HepG2 (cell line): ENCODE measurements at regions not wholly inside any gene's neighbourhood (a gene's known extent, or its start where the extent isn't known, plus 50 kb on each side); places are given as distances from the start of the nearest gene placed in this dataset.

Source experiments
- ATAC-seq: fragments of 200-7000 bp; cut with Tn5 transposase; 3 replicates; pipeline ENCODE4 v1.9.1; 2020; ENCODE audit warnings: mild to moderate bottlenecking, moderate library complexity
- BruUV-seq: library from RNA; stranded (reverse); fragments of 400-500 nt; replicated peaks from 2 replicates; lab custom pipeline; 2021; lab: Mats Ljungman, UMichigan
- CTCF ChIA-PET: fragments of 300-600 bp; formaldehyde crosslinking; extraction: SDS; loops from one replicate; lab custom pipeline; 2021; ENCODE audit warnings: low total read pairs, inconsistent platforms, low intra/inter-chr PET ratio; lab: Yijun Ruan, JAX
- POLR2A ChIA-PET: fragments of 350-600 bp; sonication (Branson Sonifier 250); formaldehyde crosslinking; loops from one replicate; lab custom pipeline; 2020; ENCODE audit warnings: antibody characterized with exemption, inconsistent platforms; lab: Yijun Ruan, JAX
- DNase-seq: peaks from one replicate; pipeline ENCODE4 v3.0.0-alpha.2; 2015; ENCODE audit warnings: low spot score
- FAIRE-seq: peaks from 3 replicates; lab custom pipeline; 2011; peaks lifted over from hg19 to GRCh38; lab: Jason Lieb, UNC
- H2AFZ ChIP-seq: one replicate; pipeline ENCODE4 v1.6.1; 2011; ENCODE audit warnings: low read length, inconsistent platforms
- H3K27ac ChIP-seq: fragments of 300-600 bp; 3 replicates; pipeline ENCODE4 v1.8.0; 2011; ENCODE audit warnings: mixed run types, mild to moderate bottlenecking, mixed read lengths, low read length, inconsistent platforms; ENCODE audit not compliant: insufficient read depth; ENCODE audit errors: extremely low read length
- H3K27me3 ChIP-seq, 2 experiments: fragments of 200-600 bp in 1 of 2; 2 replicates in 1 of 2; 3 replicates in 1 of 2; pipeline versions ENCODE4 v1.6.0 to v1.8.0; 2011; ENCODE audit warnings: low read length in 2 of 2, mild to moderate bottlenecking in 2 of 2, moderate library complexity in 2 of 2, inconsistent platforms in 1 of 2; ENCODE audit not compliant: insufficient read depth in 2 of 2, control insufficient read depth in 1 of 2
- H3K36me3 ChIP-seq, 2 experiments: fragments of 200-600 bp in 1 of 2; replicated peaks in 1 of 2; 2 replicates in 1 of 2; 3 replicates in 1 of 2; pipeline versions ENCODE4 v1.5.1 to v1.8.0; 2011; ENCODE audit warnings: low read length in 2 of 2, inconsistent platforms in 1 of 2; ENCODE audit not compliant: insufficient read depth in 2 of 2, control insufficient read depth in 1 of 2
- H3K4me1 ChIP-seq: 2 replicates; pipeline ENCODE4 v1.5.1; 2012; ENCODE audit warnings: low read length, inconsistent platforms; ENCODE audit not compliant: insufficient read depth
- H3K4me2 ChIP-seq: 2 replicates; pipeline ENCODE4 v1.6.0; 2011; ENCODE audit warnings: low read depth, low read length, inconsistent platforms
- H3K4me3 ChIP-seq, 3 experiments: fragments of 200-600 bp in 1 of 3; sonication (generic), shearing (Covaris generic) in 1 of 3; replicated peaks in 1 of 3; 2 replicates each; pipeline ENCODE4 v1.5.1; 2011 to 2016; ENCODE audit warnings: low read length in 3 of 3, inconsistent platforms in 2 of 3, low read depth in 2 of 3, mild to moderate bottlenecking in 2 of 3, control low read depth in 1 of 3, mixed read lengths in 1 of 3; ENCODE audit not compliant: insufficient read depth in 1 of 3
- H3K79me2 ChIP-seq: one replicate; pipeline ENCODE4 v1.6.1; 2011; ENCODE audit warnings: low read length, inconsistent platforms; ENCODE audit not compliant: insufficient read depth
- H3K9ac ChIP-seq: 2 replicates; pipeline ENCODE4 v1.6.0; 2011; ENCODE audit warnings: mild to moderate bottlenecking, low read depth, low read length, inconsistent platforms; ENCODE audit not compliant: insufficient read depth
- H3K9me3 ChIP-seq: 2 replicates; pipeline ENCODE4 v1.5.1; 2012; ENCODE audit warnings: mild to moderate bottlenecking, low read length
- H4K20me1 ChIP-seq: 2 replicates; pipeline ENCODE4 v1.6.0; 2011; ENCODE audit warnings: inconsistent platforms, mild to moderate bottlenecking, low read length, moderate library complexity; ENCODE audit not compliant: insufficient read depth
- AGO2 ChIP-seq: fragments of 200-400 bp; formaldehyde crosslinking; optimal IDR thresholded peaks from 2 replicates; pipeline ENCODE3; 2017; ENCODE audit warnings: mild to moderate bottlenecking, low read depth, low read length, moderate library complexity
- CHD2 ChIP-seq: IDR thresholded peaks from 2 replicates; pipeline ENCODE4 v1.6.1; 2011; ENCODE audit warnings: low read depth, low read length, improper control_type of control experiment
- CTCF ChIP-seq: sonication (generic); formaldehyde crosslinking; IDR thresholded peaks from 2 replicates; pipeline ENCODE4 v1.5.0; 2020; ENCODE audit warnings: mild to moderate bottlenecking, missing genetic modification reagents, moderate library complexity
- ELF4 ChIP-seq: sonication (generic); formaldehyde crosslinking; IDR thresholded peaks from 2 replicates; pipeline ENCODE4 v1.5.0; 2020; ENCODE audit warnings: missing genetic modification reagents, mild to moderate bottlenecking, moderate library complexity, borderline replicate concordance
- HNF4A ChIP-seq: sonication (generic); formaldehyde crosslinking; IDR thresholded peaks from 2 replicates; pipeline ENCODE4 v1.4.0; 2020; ENCODE audit warnings: missing genetic modification reagents
- IRX3 ChIP-seq: sonication (generic); formaldehyde crosslinking; IDR thresholded peaks from 2 replicates; pipeline ENCODE4 v1.8.1; 2023; ENCODE audit warnings: mild to moderate bottlenecking, low read depth, missing genetic modification reagents, borderline replicate concordance
- MAFG ChIP-seq: sonication (generic); formaldehyde crosslinking; IDR thresholded peaks from 2 replicates; pipeline ENCODE4 v1.5.1; 2020; ENCODE audit warnings: mild to moderate bottlenecking, missing genetic modification reagents
- NPAS2 ChIP-seq: sonication (generic); formaldehyde crosslinking; IDR thresholded peaks from 2 replicates; pipeline ENCODE4 v1.8.0; 2022; ENCODE audit warnings: mild to moderate bottlenecking, missing genetic modification reagents, borderline replicate concordance
- PAXIP1 ChIP-seq: sonication (generic); formaldehyde crosslinking; conservative IDR thresholded peaks from 2 replicates; pipeline ENCODE4 v1.4.0; 2020; ENCODE audit warnings: mild to moderate bottlenecking, missing genetic modification reagents, moderate library complexity
- THAP11 ChIP-seq: IDR thresholded peaks from 2 replicates; pipeline ENCODE4 v1.6.1; 2016; ENCODE audit warnings: missing biosample characterization, missing genetic modification reagents
- XBP1 ChIP-seq: sonication (generic); formaldehyde crosslinking; IDR thresholded peaks from 2 replicates; pipeline ENCODE4 v1.5.0; 2020; ENCODE audit warnings: missing genetic modification reagents
- ZNF333 ChIP-seq: sonication (generic); formaldehyde crosslinking; IDR thresholded peaks from 2 replicates; pipeline ENCODE4 v1.4.0; 2020; ENCODE audit warnings: mild to moderate bottlenecking, missing genetic modification reagents, borderline replicate concordance
- ZNF512B ChIP-seq: sonication (generic); formaldehyde crosslinking; IDR thresholded peaks from 2 replicates; pipeline ENCODE4 v1.5.1; 2020; ENCODE audit warnings: missing genetic modification reagents, mild to moderate bottlenecking, borderline replicate concordance
- ZNF567 ChIP-seq: sonication (generic); formaldehyde crosslinking; IDR thresholded peaks from 2 replicates; pipeline ENCODE4 v1.8.1; 2023; ENCODE audit warnings: mild to moderate bottlenecking, missing genetic modification reagents, borderline replicate concordance
- ZNF776 ChIP-seq: sonication (generic); formaldehyde crosslinking; IDR thresholded peaks from 2 replicates; pipeline ENCODE4 v1.4.0; 2020; ENCODE audit warnings: mild to moderate bottlenecking, missing genetic modification reagents
- WGBS: methylation state at CpG from one replicate; pipeline ENCODE4 v1.1.6; 2017; ENCODE audit warnings: low lambda C conversion rate; 5-methylcytosine and 5-hydroxymethylcytosine counted together
- in situ Hi-C: cut with HindIII; loops from 2 replicates; pipeline ENCODE4 v1.10.0; 2017; ENCODE audit warnings: low pct_unique_long_range_greater_than_20kb; ENCODE audit not compliant: extremely low pct_ligation_motif_present
- intact Hi-C: fragments of 100-400 bp; cut with micrococcal nuclease; formaldehyde crosslinking; loops from one replicate; pipeline ENCODE4 v1.10.0; 2022; ENCODE audit not compliant: unreplicated experiment

GRCh38 chr16:9031107-9031506 is 60.3 kb upstream of the HAPSTR1 start (continued):
- TF ChIP-seq HNF4A (CRISPR knock-in tag) (no peak), ZNF333 (CRISPR knock-in tag) (no peak), NPAS2 (CRISPR knock-in tag) (no peak), IRX3 (CRISPR knock-in tag) (no peak), AGO2 (no peak), CHD2 (no peak), ELF4 (CRISPR knock-in tag) (no peak), PAXIP1 (CRISPR knock-in tag) (no peak)

GRCh38 chr16:9033125-9033830 is 58.2 kb upstream of the HAPSTR1 start:
- no peak overlapping the region for H3K4me3 ChIP-seq
- peak; percentile 76 for DNase-seq
- H2AFZ ChIP-seq = no peak overlapping the region
- H3K4me2 ChIP-seq = no peak overlapping the region
- peak; percentile 85 for ATAC-seq
- in situ Hi-C loops = no loop called here
- H3K4me1 ChIP-seq = no peaks in the 10 kb centered on the region
- intact Hi-C loops = loop anchor here (1.0 kb wide), 2 partner anchors 97 to 128 kb away; no protein-coding TSS in a partner anchor
- peak; percentile 92 for FAIRE-seq
- H3K27me3 ChIP-seq = peaks cover 0 to 6% of the 10 kb centered on the region in 2 experiments; a peak in 3 of 5 replicates
- CTCF ChIA-PET = interaction anchor here (1.1 to 1.4 kb wide), 2 partner anchors 25 to 128 kb away, joined by 5 to 10 read pairs; no protein-coding TSS in a partner anchor
- 56% methylated on average over 11 of the region's 11 CpGs for WGBS
- BruUV-seq = no TSS peak
- no peak overlapping the region for H3K9ac ChIP-seq
- no peaks in the 10 kb centered on the region for H3K36me3 ChIP-seq
- H4K20me1 ChIP-seq = no peaks in the 10 kb centered on the region
- H3K9me3 ChIP-seq = no peaks in the 10 kb centered on the region
- POLR2A ChIA-PET = interaction anchor here (1.1 to 2.0 kb wide), 2 partner anchors 14 to 58 kb away, joined by 3 to 7 read pairs; partner anchors contain the start of gene HAPSTR1
- no peak overlapping the region for H3K27ac ChIP-seq
- H3K79me2 ChIP-seq = no peaks in the 10 kb centered on the region
- 0 out of 2 replicates have a peak, but pooled peaks have one; percentile 35 for TF ChIP-seq THAP11 (CRISPR knock-in tag)
- TF ChIP-seq ZNF567 (CRISPR knock-in tag) = 0 out of 2 replicates have a peak, but pooled peaks have one; percentile 22
- TF ChIP-seq XBP1 (CRISPR knock-in tag) = no peak
- TF ChIP-seq ZNF776 (CRISPR knock-in tag) = no peak
- TF ChIP-seq CTCF = peak; percentile 76
- TF ChIP-seq MAFG (CRISPR knock-in tag) = no peak
- TF ChIP-seq ZNF512B (CRISPR knock-in tag) = no peak; the same call in 1 of the 2 replicates
